HG03066 (cell line): ENCODE measurements at regions not wholly inside any gene's neighbourhood (a gene's known extent, or its start where the extent isn't known, plus 50 kb on each side); places are given as distances from the start of the nearest gene placed in this dataset.
A peak's percentile ranks its signal among the peaks of the same experiment; 100 is the strongest.

Source experiments
- ATAC-seq: cut with Tn5 transposase; IDR thresholded peaks from one replicate; pipeline ENCODE4 v1.9.1; 2021; ENCODE audit warnings: low read depth; ENCODE audit not compliant: unreplicated experiment

- peak; percentile 62 for ATAC-seq
Observed at GRCh38 chr14:62126879-62127478, 364.8 kb downstream of the SNAPC1 start.

GRCh38 chr14:62130441-62130840, 368.2 kb downstream of the SNAPC1 start:
- ATAC-seq: no peak

GRCh38 chr14:62133776-62134550, 371.7 kb downstream of the SNAPC1 start:
- ATAC-seq: no peak

GRCh38 chr14:62138593-62138992, 376.4 kb downstream of the SNAPC1 start:
- ATAC-seq: no peak

GRCh38 chr14:62141139-62141538, 378.9 kb downstream of the SNAPC1 start:
- no peak for ATAC-seq

- ATAC-seq: no peak
Observed at GRCh38 chr14:62143245-62143644, 381.0 kb downstream of the SNAPC1 start.

GRCh38 chr14:62144863-62145262, 382.6 kb downstream of the SNAPC1 start:
- ATAC-seq: no peak

- ATAC-seq: no peak
Observed at GRCh38 chr14:62146030-62146429, 383.8 kb downstream of the SNAPC1 start.

GRCh38 chr14:62156052-62156451, 393.8 kb downstream of the SNAPC1 start:
- no peak for ATAC-seq

- ATAC-seq: no peak
Observed at GRCh38 chr14:62158779-62159178, 396.6 kb downstream of the SNAPC1 start.

GRCh38 chr14:62159314-62159713, 397.1 kb downstream of the SNAPC1 start:
- ATAC-seq: no peak

GRCh38 chr14:62162998-62163589, 400.9 kb downstream of the SNAPC1 start:
- ATAC-seq: no peak

GRCh38 chr14:62168564-62169155, 406.4 kb downstream of the SNAPC1 start:
- no peak for ATAC-seq

- no peak for ATAC-seq
Observed at GRCh38 chr14:62179367-62180018, 417.3 kb downstream of the SNAPC1 start.

- no peak for ATAC-seq
Observed at GRCh38 chr14:62181591-62181990, 419.4 kb downstream of the SNAPC1 start.

GRCh38 chr14:62185078-62185477, 422.9 kb downstream of the SNAPC1 start:
- ATAC-seq: no peak

GRCh38 chr14:62187265-62187664, 425.0 kb downstream of the SNAPC1 start:
- ATAC-seq: no peak

- ATAC-seq: no peak
Observed at GRCh38 chr14:62189698-62190097, 427.5 kb downstream of the SNAPC1 start.

- no peak for ATAC-seq
Observed at GRCh38 chr14:62206456-62206855, 444.2 kb downstream of the SNAPC1 start.

- ATAC-seq: no peak
Observed at GRCh38 chr14:62209287-62209899, 447.2 kb downstream of the SNAPC1 start.

- no peak for ATAC-seq
Observed at GRCh38 chr14:62213516-62213915, 451.3 kb downstream of the SNAPC1 start.
